Colonic mucosa (tissue), 4 donors: ENCODE measurements at regions not wholly inside any gene's neighbourhood (a gene's known extent, or its start where the extent isn't known, plus 50 kb on each side); places are given as distances from the start of the nearest gene placed in this dataset.

Experiments
- DNase-seq: peaks from one replicate; pipeline ENCODE4 v3.0.0-alpha.2; 2020
- H3K27ac ChIP-seq: fragments of 200-600 bp; one replicate; pipeline ENCODE4 v1.8.0; 2021
- H3K27me3 ChIP-seq: fragments of 200-600 bp; one replicate; pipeline ENCODE4 v1.8.0; 2021
- H3K36me3 ChIP-seq: fragments of 200-600 bp; one replicate; pipeline ENCODE4 v1.8.0; 2021
- H3K4me1 ChIP-seq: fragments of 200-600 bp; one replicate; pipeline ENCODE4 v1.8.0; 2021; ENCODE audit warnings: mild to moderate bottlenecking
- H3K4me3 ChIP-seq: fragments of 200-600 bp; one replicate; pipeline ENCODE4 v1.8.0; 2021
- H3K9ac ChIP-seq, 2 donors: one replicate each; pipeline ENCODE4 v1.7.0; 2013; ENCODE audit warnings: control low read depth in 2 of 2, low read depth in 2 of 2, low read length in 2 of 2
- H3K9me3 ChIP-seq: fragments of 200-600 bp; one replicate; pipeline ENCODE4 v1.8.0; 2021
- intact Hi-C: fragments of 100-400 bp; cut with DNase I; formaldehyde crosslinking; loops from one replicate; pipeline ENCODE4 v1.14.1; 2022
- TF ChIP-seq, protein P1 (sequence below): fragments of 200-600 bp; IDR thresholded peaks from one replicate; pipeline ENCODE4 v1.8.0; 2022; ENCODE audit warnings: antibody characterized with exemption, mild to moderate bottlenecking
- donor health status: healthy.
- donor health status: DM: no; HTN: no; CAD: no.
- donor health status: DM: no; HTN: no; CAD: no.

DNA sequence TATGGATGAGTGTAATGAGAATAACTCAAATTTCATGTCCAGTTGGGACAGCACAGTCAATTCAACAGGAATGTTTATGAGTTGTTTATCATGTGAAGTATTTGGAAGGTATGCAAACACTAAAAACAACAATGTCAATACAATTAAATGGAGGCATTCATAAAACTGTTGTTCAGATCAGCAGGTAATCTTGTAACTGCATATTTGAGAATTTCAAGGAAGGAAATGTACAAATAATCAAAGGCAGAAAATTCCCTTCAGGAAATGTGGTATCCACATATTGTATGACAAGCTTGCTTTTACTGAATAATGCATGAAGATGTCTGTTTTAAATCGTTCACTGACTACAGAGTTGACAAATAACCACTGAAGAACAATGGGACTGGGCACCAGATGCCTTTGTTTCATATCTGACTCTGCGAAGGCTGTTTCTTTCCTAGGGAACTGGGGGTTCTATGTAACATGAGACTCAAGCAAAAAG lies 198.3 kb downstream of the LTN1 start:
- no peaks in the 10 kb centered on the region for H3K36me3 ChIP-seq
- no peak for DNase-seq
- H3K4me3 ChIP-seq: no peak overlapping the region
- no peaks in the 10 kb centered on the region for H3K4me1 ChIP-seq
- intact Hi-C loops: no loop called here
- no peak overlapping the region for H3K9ac ChIP-seq
- no peaks in the 10 kb centered on the region for H3K9me3 ChIP-seq
- TF ChIP-seq, protein P1, sequence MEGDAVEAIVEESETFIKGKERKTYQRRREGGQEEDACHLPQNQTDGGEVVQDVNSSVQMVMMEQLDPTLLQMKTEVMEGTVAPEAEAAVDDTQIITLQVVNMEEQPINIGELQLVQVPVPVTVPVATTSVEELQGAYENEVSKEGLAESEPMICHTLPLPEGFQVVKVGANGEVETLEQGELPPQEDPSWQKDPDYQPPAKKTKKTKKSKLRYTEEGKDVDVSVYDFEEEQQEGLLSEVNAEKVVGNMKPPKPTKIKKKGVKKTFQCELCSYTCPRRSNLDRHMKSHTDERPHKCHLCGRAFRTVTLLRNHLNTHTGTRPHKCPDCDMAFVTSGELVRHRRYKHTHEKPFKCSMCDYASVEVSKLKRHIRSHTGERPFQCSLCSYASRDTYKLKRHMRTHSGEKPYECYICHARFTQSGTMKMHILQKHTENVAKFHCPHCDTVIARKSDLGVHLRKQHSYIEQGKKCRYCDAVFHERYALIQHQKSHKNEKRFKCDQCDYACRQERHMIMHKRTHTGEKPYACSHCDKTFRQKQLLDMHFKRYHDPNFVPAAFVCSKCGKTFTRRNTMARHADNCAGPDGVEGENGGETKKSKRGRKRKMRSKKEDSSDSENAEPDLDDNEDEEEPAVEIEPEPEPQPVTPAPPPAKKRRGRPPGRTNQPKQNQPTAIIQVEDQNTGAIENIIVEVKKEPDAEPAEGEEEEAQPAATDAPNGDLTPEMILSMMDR: no peak
- no peak overlapping the region for H3K27ac ChIP-seq
- H3K27me3 ChIP-seq: no peaks in the 10 kb centered on the region

DNA sequence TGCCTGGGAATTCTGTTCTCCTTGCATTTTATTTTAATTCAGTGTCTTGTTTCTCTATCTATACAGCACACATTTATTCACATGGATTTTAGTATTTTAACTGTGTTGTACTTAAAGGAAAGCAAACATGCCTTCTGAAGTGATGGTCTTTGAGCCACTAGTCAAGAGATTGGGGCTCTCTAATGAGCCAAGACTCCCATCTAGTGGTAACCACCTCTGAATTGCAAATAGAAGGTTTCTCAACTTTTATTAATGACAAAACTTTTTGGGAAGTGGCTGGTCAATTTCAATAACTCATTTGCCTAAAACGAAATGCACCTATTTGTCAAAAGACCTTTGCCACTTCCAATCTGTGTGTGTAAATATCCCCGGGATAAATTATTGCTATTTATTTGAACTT lies 199.6 kb downstream of the LTN1 start:
- H3K9me3 ChIP-seq: no peaks in the 10 kb centered on the region
- H3K27me3 ChIP-seq: no peaks in the 10 kb centered on the region
- no peak overlapping the region for H3K27ac ChIP-seq
- TF ChIP-seq, protein P1: no peak
- no peaks in the 10 kb centered on the region for H3K36me3 ChIP-seq
- H3K4me3 ChIP-seq: no peak overlapping the region
- H3K9ac ChIP-seq: no peak overlapping the region
- DNase-seq: no peak
- intact Hi-C loops: no loop called here
- H3K4me1 ChIP-seq: no peaks in the 10 kb centered on the region

DNA sequence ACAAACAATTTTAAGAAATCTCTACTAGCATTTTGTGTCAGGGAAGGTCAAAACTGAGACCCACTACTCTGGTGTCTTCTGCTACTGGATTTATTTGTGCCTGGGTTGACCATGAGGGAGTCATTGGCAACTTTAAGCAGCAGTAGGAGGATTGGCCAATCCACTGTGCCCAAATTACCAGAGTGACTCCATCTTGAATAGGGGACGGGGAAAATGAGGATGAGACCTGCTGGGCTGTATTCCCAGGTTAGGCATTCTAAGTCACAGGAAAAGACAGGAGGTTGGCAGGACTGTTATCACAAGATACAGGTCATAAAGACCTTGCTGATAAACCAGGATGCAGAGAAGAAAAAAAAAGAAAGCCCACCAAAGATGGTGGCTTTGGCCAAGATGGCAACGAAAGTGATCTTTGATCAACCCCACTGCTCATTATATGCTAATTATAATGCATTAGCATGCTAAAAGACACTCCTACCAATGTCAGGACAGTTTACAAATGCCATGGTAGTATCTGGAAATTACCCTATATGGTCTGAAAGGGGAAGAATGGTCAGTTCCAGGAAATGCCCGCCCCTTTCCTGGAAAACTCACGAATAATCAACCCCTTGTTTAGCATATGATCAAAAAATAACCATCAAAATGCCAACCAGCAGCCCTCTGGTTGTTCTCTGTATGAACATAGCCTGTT lies 200.9 kb downstream of the LTN1 start:
- Histone ChIP-seq H3K9me3 (no peaks in the 10 kb centered on the region), H3K36me3 (no peaks in the 10 kb centered on the region), H3K4me3 (no peak overlapping the region), H3K4me1 (no peaks in the 10 kb centered on the region), H3K27me3 (no peaks in the 10 kb centered on the region), H3K9ac (no peak overlapping the region), H3K27ac (no peak overlapping the region)
- intact Hi-C loops: no loop called here
- TF ChIP-seq, protein P1: no peak
- DNase-seq: no peak

DNA sequence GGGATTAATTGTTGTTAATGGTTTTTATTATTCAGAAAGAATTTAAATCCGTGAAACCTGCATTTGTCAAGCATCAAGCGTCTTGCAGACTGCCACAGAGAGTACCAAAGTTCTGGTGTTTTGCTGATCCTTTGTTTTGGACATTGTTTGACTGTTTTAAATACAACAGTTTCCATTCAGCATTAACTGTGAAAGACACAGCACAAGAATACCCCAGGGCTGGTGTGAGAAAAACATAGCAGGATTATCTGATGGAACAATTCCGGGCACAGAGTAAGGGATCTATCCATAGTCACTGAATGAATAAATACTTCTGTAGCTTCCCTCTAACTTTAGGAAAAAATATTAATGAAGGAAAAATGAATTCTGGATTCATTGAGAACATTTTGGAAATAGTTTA lies 202.3 kb downstream of the LTN1 start:
- H3K27ac ChIP-seq: no peak overlapping the region
- intact Hi-C loops: no loop called here
- H3K27me3 ChIP-seq: no peaks in the 10 kb centered on the region
- TF ChIP-seq, protein P1: no peak
- H3K9me3 ChIP-seq: no peaks in the 10 kb centered on the region
- DNase-seq: no peak
- H3K4me3 ChIP-seq: no peak overlapping the region
- H3K36me3 ChIP-seq: no peaks in the 10 kb centered on the region
- H3K4me1 ChIP-seq: no peaks in the 10 kb centered on the region
- H3K9ac ChIP-seq: no peak overlapping the region

DNA sequence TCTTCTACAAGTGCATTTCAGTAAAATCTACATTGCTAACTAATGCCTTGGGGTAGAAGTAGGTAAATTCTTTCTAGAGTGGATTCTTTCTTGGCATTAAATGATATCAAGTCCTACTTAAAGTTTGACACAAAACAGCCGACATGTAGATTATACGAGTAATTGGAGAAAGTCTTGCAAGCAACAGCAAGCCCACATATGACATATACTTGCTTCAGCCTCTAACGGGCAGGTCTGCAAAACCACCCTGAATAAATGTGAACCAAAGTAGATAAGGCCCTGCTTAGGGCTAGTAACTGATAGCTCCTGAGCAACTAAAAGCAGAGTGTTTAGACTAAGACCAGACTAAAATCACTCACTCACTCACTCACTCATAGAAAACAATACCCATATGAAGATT lies 203.2 kb downstream of the LTN1 start:
- H3K27ac ChIP-seq: no peak overlapping the region
- no peak overlapping the region for H3K9ac ChIP-seq
- no peaks in the 10 kb centered on the region for H3K27me3 ChIP-seq
- TF ChIP-seq, protein P1: no peak
- H3K4me1 ChIP-seq: no peaks in the 10 kb centered on the region
- H3K36me3 ChIP-seq: no peaks in the 10 kb centered on the region
- H3K9me3 ChIP-seq: no peaks in the 10 kb centered on the region
- no peak for DNase-seq
- H3K4me3 ChIP-seq: no peak overlapping the region
- intact Hi-C loops: no loop called here
